A549 (cell line): ENCODE measurements at regions not wholly inside any gene's neighbourhood (a gene's known extent, or its start where the extent isn't known, plus 50 kb on each side); places are given as distances from the start of the nearest gene placed in this dataset.

Source experiments
- ATAC-seq, 2 experiments: fragments of 200-7000 bp in 1 of 2; fragments of >200 bp in 1 of 2; cut with Nextera tagmentation in 1 of 2; cut with Tn5 transposase in 1 of 2; 3 replicates each; pipeline versions ENCODE4 v1.8.0 to v1.9.1; 2018 to 2020; ENCODE audit warnings: mild to moderate bottlenecking in 1 of 2, moderate library complexity in 1 of 2
- CTCF ChIA-PET: fragments of 300-600 bp; sonication (Branson Sonifier 250); formaldehyde crosslinking; extraction: SDS; loops from one replicate; lab custom pipeline; 2021; ENCODE audit warnings: antibody characterized with exemption, inconsistent platforms; lab: Yijun Ruan, JAX
- POLR2A ChIA-PET: fragments of 350-600 bp; formaldehyde crosslinking; extraction: SDS; loops from one replicate; lab custom pipeline; 2021; ENCODE audit warnings: antibody characterized with exemption, inconsistent platforms; lab: Yijun Ruan, JAX
- DNase-seq, 2 experiments: peaks; one replicate each; pipeline versions ENCODE4 v3.0.0 to v3.0.0-alpha.2; 2011 to 2016; ENCODE audit warnings: low read depth in 1 of 2, low spot score in 1 of 2
- FAIRE-seq: peaks from 2 replicates; lab custom pipeline; 2011; peaks lifted over from hg19 to GRCh38; lab: Jason Lieb, UNC
- H3K27ac ChIP-seq, 2 experiments: fragments of >200 bp; sonication (Bioruptor Twin); formaldehyde crosslinking; 3 replicates each; pipeline ENCODE4 v1.5.1; 2016 to 2017
- H3K4me1 ChIP-seq: fragments of >200 bp; sonication (Bioruptor Twin); formaldehyde crosslinking; 3 replicates; pipeline ENCODE4 v1.6.1; 2016
- H3K4me2 ChIP-seq: fragments of >200 bp; sonication (Bioruptor Twin); formaldehyde crosslinking; 3 replicates; pipeline ENCODE4 v1.6.1; 2016
- H3K4me3 ChIP-seq: fragments of >200 bp; sonication (Bioruptor Twin); formaldehyde crosslinking; 3 replicates; pipeline ENCODE4 v1.5.1; 2016
- H3K9me3 ChIP-seq: fragments of >200 bp; sonication (Bioruptor Twin); formaldehyde crosslinking; 3 replicates; pipeline ENCODE4 v1.6.1; 2016
- BHLHE40 ChIP-seq: IDR thresholded peaks from 2 replicates; pipeline ENCODE4 v1.6.1; 2012; ENCODE audit warnings: low read depth, low read length, inconsistent platforms
- CHD2 ChIP-seq: fragments of 150-350 bp; IDR thresholded peaks from 2 replicates; pipeline ENCODE4 v1.6.1; 2014; ENCODE audit warnings: low read length; ENCODE audit not compliant: partially characterized antibody
- EHMT2 ChIP-seq: fragments of 200-600 bp; sonication (generic); IDR thresholded peaks from 2 replicates; pipeline ENCODE4 v1.6.1; 2016; ENCODE audit warnings: antibody characterized with exemption, low read depth, mild to moderate bottlenecking, moderate library complexity
- EP300 ChIP-seq, 2 experiments: fragments of >200 bp; sonication (Bioruptor Twin); formaldehyde crosslinking; IDR thresholded peaks; 2 replicates in 1 of 2; 3 replicates in 1 of 2; pipeline ENCODE4 v1.6.1; 2016 to 2017
- ESRRA ChIP-seq: fragments of 150-350 bp; IDR thresholded peaks from 2 replicates; pipeline ENCODE4 v1.6.1; 2014; ENCODE audit warnings: mild to moderate bottlenecking, low read length, borderline replicate concordance
- HMGXB4 ChIP-seq: fragments of 250-450 bp; sonication (Bioruptor Pico); IDR thresholded peaks from 2 replicates; pipeline ENCODE4 v1.5.0; 2021; ENCODE audit warnings: mild to moderate bottlenecking, moderate library complexity, borderline replicate concordance
- PBX3 ChIP-seq: IDR thresholded peaks from 2 replicates; pipeline ENCODE4 v1.6.1; 2012
- POLR2A ChIP-seq: IDR thresholded peaks from 2 replicates; pipeline ENCODE4 v1.6.1; 2012; ENCODE audit warnings: mild to moderate bottlenecking, low read length
- POLR2AphosphoS2 ChIP-seq: conservative IDR thresholded peaks from 2 replicates; pipeline ENCODE4 v1.6.1; 2012; ENCODE audit warnings: low read length, improper control_type of control experiment, inconsistent platforms
- RAD21 ChIP-seq, 2 experiments: fragments of >200 bp in 1 of 2; sonication (Bioruptor Twin) in 1 of 2; formaldehyde crosslinking in 1 of 2; IDR thresholded peaks in 1 of 2; conservative IDR thresholded peaks in 1 of 2; 2 replicates in 1 of 2; 3 replicates in 1 of 2; pipeline ENCODE4 v1.6.1; 2012 to 2018; ENCODE audit warnings: inconsistent platforms in 1 of 2
- RFX5 ChIP-seq: fragments of 450-650 bp; IDR thresholded peaks from 2 replicates; pipeline ENCODE4 v1.7.1; 2014; ENCODE audit warnings: antibody characterized with exemption, mild to moderate bottlenecking, moderate library complexity
- RNF2 ChIP-seq: fragments of 200-600 bp; sonication (generic); IDR thresholded peaks from 2 replicates; pipeline ENCODE4 v1.6.1; 2016; ENCODE audit warnings: low read depth, mild to moderate bottlenecking, antibody characterized with exemption, moderate library complexity, borderline replicate concordance
- SREBF2 ChIP-seq: fragments of 450-650 bp; IDR thresholded peaks from 2 replicates; pipeline ENCODE4 v1.6.1; 2014; ENCODE audit warnings: mild to moderate bottlenecking, moderate library complexity
- TFCP2L1 ChIP-seq: fragments of 250-450 bp; sonication (Bioruptor Pico); IDR thresholded peaks from 2 replicates; pipeline ENCODE4 v1.5.0; 2021; ENCODE audit warnings: mild to moderate bottlenecking
- ZC3H11A ChIP-seq: fragments of 450-650 bp; IDR thresholded peaks from 2 replicates; pipeline ENCODE4 v1.6.1; 2014; ENCODE audit warnings: antibody characterized with exemption, mild to moderate bottlenecking
- WGBS: methylation state at CpG from one replicate; pipeline ENCODE4 v1.1.6; 2017; ENCODE audit errors: missing lambda C conversion rate; 5-methylcytosine and 5-hydroxymethylcytosine counted together
- TF ChIP-seq, protein P1 (sequence below): fragments of 200-600 bp; sonication (generic); IDR thresholded peaks from 2 replicates; pipeline ENCODE4 v1.6.1; 2016; ENCODE audit warnings: antibody characterized with exemption, mild to moderate bottlenecking, moderate library complexity
- TF ChIP-seq, protein P2 (sequence below): fragments of >200 bp; sonication (Bioruptor Twin); formaldehyde crosslinking; IDR thresholded peaks from 3 replicates; pipeline ENCODE4 v1.5.1; 2016
- TF ChIP-seq, protein P3 (sequence below): IDR thresholded peaks from 2 replicates; pipeline ENCODE4 v1.6.1; 2012
- TF ChIP-seq, protein P4 (sequence below): fragments of >200 bp; sonication (Bioruptor Twin); formaldehyde crosslinking; IDR thresholded peaks from 2 replicates; pipeline ENCODE4 v1.6.1; 2016

GRCh38 chrX:115363897-115364296, 74.4 kb downstream of the LUZP4 start (continued):
- TF ChIP-seq, protein P1, sequence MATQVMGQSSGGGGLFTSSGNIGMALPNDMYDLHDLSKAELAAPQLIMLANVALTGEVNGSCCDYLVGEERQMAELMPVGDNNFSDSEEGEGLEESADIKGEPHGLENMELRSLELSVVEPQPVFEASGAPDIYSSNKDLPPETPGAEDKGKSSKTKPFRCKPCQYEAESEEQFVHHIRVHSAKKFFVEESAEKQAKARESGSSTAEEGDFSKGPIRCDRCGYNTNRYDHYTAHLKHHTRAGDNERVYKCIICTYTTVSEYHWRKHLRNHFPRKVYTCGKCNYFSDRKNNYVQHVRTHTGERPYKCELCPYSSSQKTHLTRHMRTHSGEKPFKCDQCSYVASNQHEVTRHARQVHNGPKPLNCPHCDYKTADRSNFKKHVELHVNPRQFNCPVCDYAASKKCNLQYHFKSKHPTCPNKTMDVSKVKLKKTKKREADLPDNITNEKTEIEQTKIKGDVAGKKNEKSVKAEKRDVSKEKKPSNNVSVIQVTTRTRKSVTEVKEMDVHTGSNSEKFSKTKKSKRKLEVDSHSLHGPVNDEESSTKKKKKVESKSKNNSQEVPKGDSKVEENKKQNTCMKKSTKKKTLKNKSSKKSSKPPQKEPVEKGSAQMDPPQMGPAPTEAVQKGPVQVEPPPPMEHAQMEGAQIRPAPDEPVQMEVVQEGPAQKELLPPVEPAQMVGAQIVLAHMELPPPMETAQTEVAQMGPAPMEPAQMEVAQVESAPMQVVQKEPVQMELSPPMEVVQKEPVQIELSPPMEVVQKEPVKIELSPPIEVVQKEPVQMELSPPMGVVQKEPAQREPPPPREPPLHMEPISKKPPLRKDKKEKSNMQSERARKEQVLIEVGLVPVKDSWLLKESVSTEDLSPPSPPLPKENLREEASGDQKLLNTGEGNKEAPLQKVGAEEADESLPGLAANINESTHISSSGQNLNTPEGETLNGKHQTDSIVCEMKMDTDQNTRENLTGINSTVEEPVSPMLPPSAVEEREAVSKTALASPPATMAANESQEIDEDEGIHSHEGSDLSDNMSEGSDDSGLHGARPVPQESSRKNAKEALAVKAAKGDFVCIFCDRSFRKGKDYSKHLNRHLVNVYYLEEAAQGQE: no peak
- TF ChIP-seq, protein P2, sequence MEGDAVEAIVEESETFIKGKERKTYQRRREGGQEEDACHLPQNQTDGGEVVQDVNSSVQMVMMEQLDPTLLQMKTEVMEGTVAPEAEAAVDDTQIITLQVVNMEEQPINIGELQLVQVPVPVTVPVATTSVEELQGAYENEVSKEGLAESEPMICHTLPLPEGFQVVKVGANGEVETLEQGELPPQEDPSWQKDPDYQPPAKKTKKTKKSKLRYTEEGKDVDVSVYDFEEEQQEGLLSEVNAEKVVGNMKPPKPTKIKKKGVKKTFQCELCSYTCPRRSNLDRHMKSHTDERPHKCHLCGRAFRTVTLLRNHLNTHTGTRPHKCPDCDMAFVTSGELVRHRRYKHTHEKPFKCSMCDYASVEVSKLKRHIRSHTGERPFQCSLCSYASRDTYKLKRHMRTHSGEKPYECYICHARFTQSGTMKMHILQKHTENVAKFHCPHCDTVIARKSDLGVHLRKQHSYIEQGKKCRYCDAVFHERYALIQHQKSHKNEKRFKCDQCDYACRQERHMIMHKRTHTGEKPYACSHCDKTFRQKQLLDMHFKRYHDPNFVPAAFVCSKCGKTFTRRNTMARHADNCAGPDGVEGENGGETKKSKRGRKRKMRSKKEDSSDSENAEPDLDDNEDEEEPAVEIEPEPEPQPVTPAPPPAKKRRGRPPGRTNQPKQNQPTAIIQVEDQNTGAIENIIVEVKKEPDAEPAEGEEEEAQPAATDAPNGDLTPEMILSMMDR: no peak

GRCh38 chrX:115364670-115365069, 75.2 kb downstream of the LUZP4 start:
- ChIA-PET CTCF (interaction anchor here (0.8 kb wide), 2 partner anchors 186 to 278 kb away, joined by 3 to 5 read pairs; no protein-coding TSS in a partner anchor), POLR2A (no interaction called here)
- FAIRE-seq (no peak), ATAC-seq (no peak), DNase-seq (no peak)
- Histone ChIP-seq H3K4me1 (peaks cover 15% of the 10 kb centered on the region; the same call in 2 of the 3 replicates), H3K9me3 (no peaks in the 10 kb centered on the region), H3K4me3 (no peak overlapping the region), H3K4me2 (no peak overlapping the region), H3K27ac (no peak overlapping the region)
- TF ChIP-seq RAD21 (conservative IDR thresholded peaks at IDR 0.05 in 1 of 2, IDR thresholded peaks at IDR 0.05 in 1 of 2): no peak
- no peak for TF ChIP-seq RNF2
- no peak for TF ChIP-seq HMGXB4 (CRISPR knock-in tag)
- no peak for TF ChIP-seq EP300 (IDR thresholded peaks at IDR 0.05)
- no peak for TF ChIP-seq EHMT2
- TF ChIP-seq ESRRA: no peak

GRCh38 chrX:115366535-115366934, 77.0 kb downstream of the LUZP4 start:
- Histone ChIP-seq H3K4me1 (peaks cover 19% of the 10 kb centered on the region), H3K4me3 (no peak overlapping the region), H3K9me3 (no peaks in the 10 kb centered on the region), H3K4me2 (no peak overlapping the region), H3K27ac (no peak overlapping the region)
- ATAC-seq (no peak), FAIRE-seq (peak; percentile 78), DNase-seq (no peak)
- ChIA-PET CTCF (interaction anchor here (1.0 kb wide), 1 partner anchor 42 kb away, joined by 3 read pairs; no protein-coding TSS in a partner anchor), POLR2A (no interaction called here)
- TF ChIP-seq ESRRA (no peak), POLR2A (no peak), CHD2 (no peak), PBX3 (no peak), EHMT2 (no peak), RFX5 (no peak), BHLHE40 (no peak), ZC3H11A (no peak), TFCP2L1 (CRISPR knock-in tag) (no peak), POLR2AphosphoS2 (no peak), SREBF2 (no peak), EP300 (IDR thresholded peaks at IDR 0.05) (no peak)
- TF ChIP-seq, protein P3, sequence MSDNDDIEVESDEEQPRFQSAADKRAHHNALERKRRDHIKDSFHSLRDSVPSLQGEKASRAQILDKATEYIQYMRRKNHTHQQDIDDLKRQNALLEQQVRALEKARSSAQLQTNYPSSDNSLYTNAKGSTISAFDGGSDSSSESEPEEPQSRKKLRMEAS: no peak
- TF ChIP-seq, protein P4, sequence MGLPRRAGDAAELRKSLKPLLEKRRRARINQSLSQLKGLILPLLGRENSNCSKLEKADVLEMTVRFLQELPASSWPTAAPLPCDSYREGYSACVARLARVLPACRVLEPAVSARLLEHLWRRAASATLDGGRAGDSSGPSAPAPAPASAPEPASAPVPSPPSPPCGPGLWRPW: no peak
- TF ChIP-seq, protein P2: no peak
- 0% methylated on average over 1 of the region's 1 CpG for WGBS
